GM19468 (cell line): ENCODE measurements at regions not wholly inside any gene's neighbourhood (a gene's known extent, or its start where the extent isn't known, plus 50 kb on each side); places are given as distances from the start of the nearest gene placed in this dataset.
"Not testable (repeated sequence)": the region's sequence is repeated elsewhere in the genome, so short reads cannot be mapped to it uniquely, and the experiment has no call there.

Source experiments
- ATAC-seq: cut with Tn5 transposase; IDR thresholded peaks from one replicate; pipeline ENCODE4 v1.9.1; 2021; ENCODE audit warnings: mild to moderate bottlenecking, moderate library complexity, moderate number of reproducible peaks; ENCODE audit not compliant: unreplicated experiment; ENCODE audit errors: extremely low read depth

GRCh38 chr9:103574056-103574455 is 520.1 kb upstream of the SMC2 start:
- ATAC-seq, result no peak

GRCh38 chr9:103586721-103587120 is 507.4 kb upstream of the SMC2 start:
- no peak for ATAC-seq

GRCh38 chr9:103601287-103601686 is 492.8 kb upstream of the SMC2 start:
- ATAC-seq, result no peak

GRCh38 chr9:103611950-103612349 is 482.2 kb upstream of the SMC2 start:
- ATAC-seq, result not testable (repeated sequence)

- ATAC-seq, result no peak
Measured at GRCh38 chr9:103615994-103616393, 478.1 kb upstream of the SMC2 start.

- ATAC-seq, result no peak
Measured at GRCh38 chr9:103617046-103617445, 477.1 kb upstream of the SMC2 start.

GRCh38 chr9:103625161-103625804 is 468.8 kb upstream of the SMC2 start:
- no peak for ATAC-seq

GRCh38 chr9:103627731-103628130 is 466.4 kb upstream of the SMC2 start:
- ATAC-seq, result no peak

GRCh38 chr9:103649086-103649485 is 445.0 kb upstream of the SMC2 start:
- ATAC-seq, result no peak

GRCh38 chr9:103658156-103658555 is 436.0 kb upstream of the SMC2 start:
- no peak for ATAC-seq

GRCh38 chr9:103660830-103661229 is 433.3 kb upstream of the SMC2 start:
- no peak for ATAC-seq

GRCh38 chr9:103661663-103662062 is 432.4 kb upstream of the SMC2 start:
- ATAC-seq, result no peak

- no peak for ATAC-seq
Measured at GRCh38 chr9:103669296-103669695, 424.8 kb upstream of the SMC2 start.

GRCh38 chr9:103674271-103674670 is 419.8 kb upstream of the SMC2 start:
- no peak for ATAC-seq

- no peak for ATAC-seq
Measured at GRCh38 chr9:103680581-103680980, 413.5 kb upstream of the SMC2 start.

- no peak for ATAC-seq
Measured at GRCh38 chr9:103681435-103681834, 412.7 kb upstream of the SMC2 start.

- no peak for ATAC-seq
Measured at GRCh38 chr9:103700195-103700962, 393.7 kb upstream of the SMC2 start.

- no peak for ATAC-seq
Measured at GRCh38 chr9:103702572-103702971, 391.5 kb upstream of the SMC2 start.

GRCh38 chr9:103707181-103707580 is 386.9 kb upstream of the SMC2 start:
- no peak for ATAC-seq

GRCh38 chr9:103709366-103709765 is 384.7 kb upstream of the SMC2 start:
- no peak for ATAC-seq

- no peak for ATAC-seq
Measured at GRCh38 chr9:103713631-103714030, 380.5 kb upstream of the SMC2 start.

GRCh38 chr9:103714992-103715391 is 379.1 kb upstream of the SMC2 start:
- ATAC-seq, result no peak
